Stimulated activated naive B cell treated with anti-CD40 and anti-IgM and Interleukin-4, amounts not matched to agents 10 μg/mL and 1 μg/mL and 100 μg/mL, for 72 hours (primary cell): ENCODE measurements at regions not wholly inside any gene's neighbourhood (a gene's known extent, or its start where the extent isn't known, plus 50 kb on each side); places are given as distances from the start of the nearest gene placed in this dataset.

Experiments used
- ATAC-seq, 2 donors: fragments of 150-1000 bp; cut with Tn5 transposase; replicated peaks; 2 replicates each; pipeline ENCODE4 v1.10.0; 2021; ENCODE audit warnings: moderate library complexity in 1 of 2
- DNase-seq: peaks from one replicate; pipeline ENCODE4 v3.0.0; 2021
- H3K27ac Mint-ChIP-seq: one replicate; pipeline ENCODE4 v1.8.0; 2022; ENCODE audit warnings: mild to moderate bottlenecking, mixed read lengths
- H3K27me3 Mint-ChIP-seq, 2 donors: one replicate each; pipeline ENCODE4 v1.8.0; 2022; ENCODE audit warnings: mixed read lengths in 2 of 2
- H3K36me3 Mint-ChIP-seq, 2 donors: one replicate each; pipeline ENCODE4 v1.8.0; 2022; ENCODE audit warnings: mixed read lengths in 2 of 2, mild to moderate bottlenecking in 1 of 2
- H3K4me1 Mint-ChIP-seq, 2 donors: one replicate each; pipeline ENCODE4 v1.8.0; 2022; ENCODE audit warnings: mixed read lengths in 2 of 2, mild to moderate bottlenecking in 1 of 2
- H3K4me3 Mint-ChIP-seq, 2 donors: one replicate each; pipeline ENCODE4 v1.8.0; 2022; ENCODE audit warnings: mild to moderate bottlenecking in 2 of 2, mixed read lengths in 2 of 2, moderate library complexity in 1 of 2
- H3K9me3 Mint-ChIP-seq, 2 donors: one replicate each; pipeline ENCODE4 v1.8.0; 2022; ENCODE audit warnings: mixed read lengths in 2 of 2, mild to moderate bottlenecking in 1 of 2

GRCh38 chr2:158732573-158733429 lies 62.3 kb upstream of the DAPL1 start:
- no peak overlapping the region for H3K27ac Mint-ChIP-seq
- H3K4me1 Mint-ChIP-seq: no peaks in the 10 kb centered on the region
- no peak overlapping the region for H3K4me3 Mint-ChIP-seq
- H3K9me3 Mint-ChIP-seq: no peaks in the 10 kb centered on the region
- no peaks in the 10 kb centered on the region for H3K27me3 Mint-ChIP-seq
- ATAC-seq (no peak), DNase-seq (no peak)
- H3K36me3 Mint-ChIP-seq: no peaks in the 10 kb centered on the region

DNA sequence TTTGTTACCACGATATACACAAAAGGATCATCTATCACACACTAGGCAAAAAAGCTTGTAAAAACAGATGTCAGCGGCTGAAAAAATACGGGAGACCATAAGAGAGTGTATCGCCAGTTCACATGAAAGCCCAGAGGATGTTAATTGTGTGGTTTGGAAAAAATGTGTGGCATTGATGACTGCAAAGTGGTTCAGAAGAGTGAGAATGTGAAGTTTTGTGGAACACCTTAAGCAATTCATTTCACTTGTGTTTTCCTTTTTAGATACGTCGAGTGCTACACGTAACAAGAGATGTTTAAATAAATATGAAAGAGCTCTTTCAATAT lies 61.7 kb upstream of the DAPL1 start:
- Mint-ChIP-seq H3K4me3 (no peak overlapping the region), H3K9me3 (no peaks in the 10 kb centered on the region), H3K27me3 (no peaks in the 10 kb centered on the region), H3K27ac (no peak overlapping the region), H3K36me3 (no peaks in the 10 kb centered on the region), H3K4me1 (no peaks in the 10 kb centered on the region)
- ATAC-seq (no peak), DNase-seq (no peak)

GRCh38 chr2:158734442-158734841 lies 60.7 kb upstream of the DAPL1 start:
- no peaks in the 10 kb centered on the region for H3K9me3 Mint-ChIP-seq
- no peak overlapping the region for H3K27ac Mint-ChIP-seq
- ATAC-seq: no peak
- no peak overlapping the region for H3K4me3 Mint-ChIP-seq
- H3K4me1 Mint-ChIP-seq: no peaks in the 10 kb centered on the region
- H3K36me3 Mint-ChIP-seq: no peaks in the 10 kb centered on the region
- no peaks in the 10 kb centered on the region for H3K27me3 Mint-ChIP-seq
- DNase-seq: no peak

DNA sequence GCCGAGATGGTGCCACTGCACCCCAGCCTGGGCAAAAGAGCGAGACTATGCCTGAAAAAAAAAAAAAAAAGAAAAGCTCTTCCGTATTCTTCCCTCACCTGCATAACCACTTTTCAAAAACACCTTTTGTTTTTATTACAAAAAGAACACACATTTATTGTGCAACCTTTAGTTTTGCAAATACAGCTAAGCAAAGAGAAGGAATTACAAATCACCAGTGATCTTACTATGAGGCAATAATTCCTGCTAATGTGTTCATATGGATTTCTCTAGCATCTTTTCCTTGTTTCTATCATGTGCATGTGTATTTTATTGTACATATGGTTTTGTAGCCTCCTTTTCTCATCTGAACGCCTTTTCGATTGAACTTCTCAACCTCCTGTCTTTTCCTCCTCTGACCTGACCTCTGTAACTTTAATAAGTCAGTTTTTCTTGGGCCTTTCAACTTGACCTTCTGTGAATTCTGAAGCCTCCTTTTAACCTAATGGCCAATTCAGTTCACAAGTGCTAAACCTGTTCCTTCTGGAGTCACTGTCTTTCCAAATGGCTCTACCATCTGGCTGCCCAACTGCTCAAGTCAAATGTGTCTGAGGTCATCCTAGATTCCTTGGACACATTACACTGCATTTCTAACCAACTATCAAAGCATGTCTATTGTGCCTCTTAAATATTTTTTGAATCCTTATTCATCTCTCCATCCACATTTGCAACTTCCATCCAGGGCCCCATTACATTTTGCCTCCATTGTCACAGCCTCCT lies 59.1 kb upstream of the DAPL1 start:
- Mint-ChIP-seq H3K9me3 (no peaks in the 10 kb centered on the region), H3K4me1 (no peaks in the 10 kb centered on the region), H3K36me3 (no peaks in the 10 kb centered on the region), H3K27me3 (no peaks in the 10 kb centered on the region), H3K4me3 (no peak overlapping the region), H3K27ac (no peak overlapping the region)
- DNase-seq (no peak), ATAC-seq (no peak)

GRCh38 chr2:158738363-158738762 lies 56.8 kb upstream of the DAPL1 start:
- no peaks in the 10 kb centered on the region for H3K4me1 Mint-ChIP-seq
- DNase-seq: no peak
- H3K27ac Mint-ChIP-seq: no peak overlapping the region
- H3K36me3 Mint-ChIP-seq: no peaks in the 10 kb centered on the region
- no peak for ATAC-seq
- H3K27me3 Mint-ChIP-seq: no peaks in the 10 kb centered on the region
- no peaks in the 10 kb centered on the region for H3K9me3 Mint-ChIP-seq
- H3K4me3 Mint-ChIP-seq: no peak overlapping the region

DNA sequence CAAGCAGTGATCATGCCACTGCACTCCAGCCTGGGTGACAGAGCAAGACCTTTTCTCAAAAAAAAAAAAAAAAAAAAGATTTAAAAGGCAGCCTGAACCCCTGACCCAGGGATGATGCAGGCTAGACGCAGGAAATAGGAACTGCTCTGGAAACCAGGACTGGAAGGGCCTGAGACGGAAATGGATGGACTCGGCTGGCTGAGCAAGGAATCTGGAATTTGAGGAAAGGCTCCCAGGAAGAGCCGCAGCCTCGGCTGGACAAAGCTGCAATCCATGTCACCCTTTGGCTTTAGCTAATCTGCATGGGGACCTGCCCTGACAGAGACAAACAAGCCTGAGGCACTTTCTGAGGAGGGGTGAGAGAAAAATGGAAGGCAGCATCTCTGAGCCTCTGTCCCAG lies 55.0 kb upstream of the DAPL1 start:
- Mint-ChIP-seq H3K9me3 (no peaks in the 10 kb centered on the region), H3K4me1 (peaks cover 3 to 10% of the 10 kb centered on the region in 2 donors), H3K4me3 (no peak overlapping the region), H3K27ac (no peak overlapping the region), H3K36me3 (no peaks in the 10 kb centered on the region), H3K27me3 (no peaks in the 10 kb centered on the region)
- ATAC-seq: no peak
- DNase-seq: no peak

DNA sequence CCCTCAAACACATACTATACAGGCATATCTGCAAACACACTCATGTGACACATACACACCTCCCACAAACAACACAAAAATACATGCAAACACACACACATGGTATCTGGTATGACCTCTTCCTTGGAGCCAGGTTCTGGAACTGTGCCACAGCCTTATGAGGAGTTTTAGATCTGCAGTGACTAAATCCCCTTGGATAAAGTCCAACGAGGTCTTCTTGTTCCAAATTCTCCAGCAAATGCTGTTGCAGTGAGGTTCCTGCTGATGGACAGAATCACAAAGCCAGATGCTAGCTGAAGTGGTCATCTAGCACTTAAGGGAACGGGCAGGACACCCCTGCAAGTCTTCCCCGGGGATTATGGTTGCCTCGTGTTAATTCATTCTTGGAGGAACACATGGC lies 54.5 kb upstream of the DAPL1 start:
- Mint-ChIP-seq H3K36me3 (no peaks in the 10 kb centered on the region), H3K27me3 (peaks cover 4 to 5% of the 10 kb centered on the region in 2 donors), H3K27ac (no peak overlapping the region), H3K4me1 (peaks cover 7 to 15% of the 10 kb centered on the region in 2 donors), H3K9me3 (no peaks in the 10 kb centered on the region), H3K4me3 (no peak overlapping the region)
- DNase-seq (no peak), ATAC-seq (no peak)

DNA sequence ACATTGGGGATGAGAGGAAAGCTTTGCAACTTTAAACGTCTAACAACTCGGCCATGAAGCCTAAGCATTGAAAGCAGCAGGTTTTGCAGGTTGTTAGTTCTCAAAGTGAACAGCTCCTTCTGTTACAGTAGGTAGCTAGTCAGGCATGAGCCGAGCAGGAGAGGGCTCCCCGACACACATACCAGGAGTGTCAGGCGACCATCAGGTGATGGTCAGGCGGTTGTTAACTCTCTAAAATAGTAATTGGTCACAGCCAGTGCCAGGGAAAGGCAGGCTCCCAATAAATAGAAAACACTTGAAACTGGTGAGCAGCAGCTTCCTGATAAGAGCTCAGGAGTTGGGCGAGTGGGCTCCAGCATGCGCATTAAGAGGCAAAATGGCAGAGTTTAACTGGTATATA lies 53.5 kb upstream of the DAPL1 start:
- Mint-ChIP-seq H3K27me3 (peaks cover 12 to 14% of the 10 kb centered on the region in 2 donors), H3K4me1 (peaks cover 7 to 16% of the 10 kb centered on the region in 2 donors), H3K9me3 (no peaks in the 10 kb centered on the region), H3K36me3 (no peaks in the 10 kb centered on the region), H3K27ac (no peak overlapping the region), H3K4me3 (no peak overlapping the region)
- ATAC-seq (no peak), DNase-seq (no peak)

DNA sequence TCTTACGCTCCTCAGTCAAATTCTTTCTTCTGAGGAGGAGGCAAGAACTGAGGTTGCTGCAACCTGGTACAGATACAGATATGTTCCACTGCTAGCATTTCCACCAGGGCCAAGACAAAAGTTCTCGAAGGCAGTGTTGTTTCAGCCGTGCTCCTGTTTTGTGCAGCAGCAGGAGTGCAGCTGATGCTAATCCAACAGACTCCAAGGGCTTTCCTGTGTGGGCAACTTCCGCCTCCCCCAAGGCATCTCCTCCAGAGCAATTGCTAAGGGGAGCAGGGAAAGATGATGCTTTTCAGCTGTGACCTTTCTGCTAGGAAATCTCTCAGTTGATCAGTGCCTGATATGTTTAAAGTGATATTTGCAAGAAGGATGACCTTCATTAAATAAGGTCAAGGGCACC lies 52.6 kb upstream of the DAPL1 start:
- Mint-ChIP-seq H3K4me3 (no peak overlapping the region), H3K4me1 (peaks cover 7 to 16% of the 10 kb centered on the region in 2 donors), H3K27me3 (peaks cover 16 to 17% of the 10 kb centered on the region in 2 donors), H3K9me3 (no peaks in the 10 kb centered on the region), H3K36me3 (no peaks in the 10 kb centered on the region), H3K27ac (no peak overlapping the region)
- no peak for ATAC-seq
- DNase-seq: no peak

GRCh38 chr2:158743466-158743865 lies 51.7 kb upstream of the DAPL1 start:
- Mint-ChIP-seq H3K9me3 (no peaks in the 10 kb centered on the region), H3K27me3 (peaks cover 16 to 20% of the 10 kb centered on the region in 2 donors), H3K4me3 (no peak overlapping the region), H3K27ac (no peak overlapping the region), H3K4me1 (peaks cover 7 to 16% of the 10 kb centered on the region in 2 donors), H3K36me3 (no peaks in the 10 kb centered on the region)
- DNase-seq (no peak), ATAC-seq (no peak)

GRCh38 chr2:158743879-158744278 lies 51.2 kb upstream of the DAPL1 start:
- no peak for ATAC-seq
- no peak for DNase-seq
- no peak overlapping the region for H3K27ac Mint-ChIP-seq
- peaks cover 18 to 20% of the 10 kb centered on the region in 2 donors for H3K27me3 Mint-ChIP-seq
- no peaks in the 10 kb centered on the region for H3K9me3 Mint-ChIP-seq
- H3K4me1 Mint-ChIP-seq: peaks cover 7 to 16% of the 10 kb centered on the region in 2 donors
- H3K4me3 Mint-ChIP-seq: no peak overlapping the region
- H3K36me3 Mint-ChIP-seq: no peaks in the 10 kb centered on the region

- no peak for DNase-seq
- H3K4me3 Mint-ChIP-seq: no peak overlapping the region
- ATAC-seq: peak; percentile 85 to 88
- H3K27ac Mint-ChIP-seq: no peak overlapping the region
- H3K27me3 Mint-ChIP-seq: peaks cover 20 to 21% of the 10 kb centered on the region in 2 donors
- H3K36me3 Mint-ChIP-seq: no peaks in the 10 kb centered on the region
- no peaks in the 10 kb centered on the region for H3K9me3 Mint-ChIP-seq
- peaks cover 7 to 16% of the 10 kb centered on the region in 2 donors for H3K4me1 Mint-ChIP-seq
Observed at GRCh38 chr2:158745067-158745865, 49.9 kb upstream of the DAPL1 start.
